ENCODE measurements at regions not wholly inside any gene's neighbourhood (a gene's known extent, or its start where the extent isn't known, plus 50 kb on each side); places are given as distances from the start of the nearest gene placed in this dataset.

DNA sequence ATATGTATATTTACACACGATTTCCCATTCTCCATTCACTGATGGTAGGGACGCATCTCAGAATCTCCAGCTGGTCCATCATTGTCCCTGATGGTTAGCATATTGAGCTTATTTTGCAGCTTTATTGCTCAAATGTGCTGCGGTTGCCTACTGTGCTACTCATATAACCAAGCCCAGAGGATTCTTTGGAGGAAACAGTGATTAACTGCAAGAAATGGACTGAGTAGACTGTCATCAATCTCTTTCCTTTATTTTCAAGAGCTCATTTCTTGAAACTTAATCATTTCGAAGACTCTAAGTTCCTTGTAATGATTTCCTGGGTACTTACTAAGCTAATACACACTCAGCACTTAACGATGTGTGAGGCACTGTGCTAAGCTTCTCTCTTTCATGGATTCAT is 119.0 kb downstream of the MAT2B start:
- TF ChIP-seq, protein P1, sequence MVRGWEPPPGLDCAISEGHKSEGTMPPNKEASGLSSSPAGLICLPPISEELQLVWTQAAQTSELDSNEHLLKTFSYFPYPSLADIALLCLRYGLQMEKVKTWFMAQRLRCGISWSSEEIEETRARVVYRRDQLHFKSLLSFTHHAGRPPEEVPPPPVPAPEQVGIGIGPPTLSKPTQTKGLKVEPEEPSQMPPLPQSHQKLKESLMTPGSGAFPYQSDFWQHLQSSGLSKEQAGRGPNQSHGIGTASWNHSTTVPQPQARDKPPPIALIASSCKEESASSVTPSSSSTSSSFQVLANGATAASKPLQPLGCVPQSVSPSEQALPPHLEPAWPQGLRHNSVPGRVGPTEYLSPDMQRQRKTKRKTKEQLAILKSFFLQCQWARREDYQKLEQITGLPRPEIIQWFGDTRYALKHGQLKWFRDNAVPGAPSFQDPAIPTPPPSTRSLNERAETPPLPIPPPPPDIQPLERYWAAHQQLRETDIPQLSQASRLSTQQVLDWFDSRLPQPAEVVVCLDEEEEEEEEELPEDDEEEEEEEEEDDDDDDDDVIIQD (CRISPR knock-in tag; IDR thresholded peaks at IDR 0.05; ENCODE audit: low read depth): no peak
- TF ChIP-seq ZNF432 (CRISPR knock-in tag; IDR thresholded peaks at IDR 0.05; ENCODE audit: borderline replicate concordance) (no peak), STAG1 (CRISPR knock-in tag; IDR thresholded peaks at IDR 0.05) (no peak), ZNF792 (CRISPR knock-in tag; IDR thresholded peaks at IDR 0.05) (no peak), DNMT1 (CRISPR knock-in tag; IDR thresholded peaks at IDR 0.05) (no peak), ZNF83 (CRISPR knock-in tag; IDR thresholded peaks at IDR 0.05; ENCODE audit: borderline replicate concordance) (no peak), ISX (CRISPR knock-in tag; conservative IDR thresholded peaks at IDR 0.05) (no peak), NCOA2 (CRISPR knock-in tag; IDR thresholded peaks at IDR 0.05) (no peak), ZNF3 (CRISPR knock-in tag; IDR thresholded peaks at IDR 0.05) (no peak), FOSL1 (CRISPR knock-in tag; IDR thresholded peaks at IDR 0.05; ENCODE audit: borderline replicate concordance) (no peak), HMGA1 (CRISPR knock-in tag; conservative IDR thresholded peaks at IDR 0.05) (no peak), ZNF672 (CRISPR knock-in tag; IDR thresholded peaks at IDR 0.05) (no peak), ZNF674 (CRISPR knock-in tag; IDR thresholded peaks at IDR 0.05; ENCODE audit: low read depth) (no peak)
- TF ChIP-seq, protein P2, sequence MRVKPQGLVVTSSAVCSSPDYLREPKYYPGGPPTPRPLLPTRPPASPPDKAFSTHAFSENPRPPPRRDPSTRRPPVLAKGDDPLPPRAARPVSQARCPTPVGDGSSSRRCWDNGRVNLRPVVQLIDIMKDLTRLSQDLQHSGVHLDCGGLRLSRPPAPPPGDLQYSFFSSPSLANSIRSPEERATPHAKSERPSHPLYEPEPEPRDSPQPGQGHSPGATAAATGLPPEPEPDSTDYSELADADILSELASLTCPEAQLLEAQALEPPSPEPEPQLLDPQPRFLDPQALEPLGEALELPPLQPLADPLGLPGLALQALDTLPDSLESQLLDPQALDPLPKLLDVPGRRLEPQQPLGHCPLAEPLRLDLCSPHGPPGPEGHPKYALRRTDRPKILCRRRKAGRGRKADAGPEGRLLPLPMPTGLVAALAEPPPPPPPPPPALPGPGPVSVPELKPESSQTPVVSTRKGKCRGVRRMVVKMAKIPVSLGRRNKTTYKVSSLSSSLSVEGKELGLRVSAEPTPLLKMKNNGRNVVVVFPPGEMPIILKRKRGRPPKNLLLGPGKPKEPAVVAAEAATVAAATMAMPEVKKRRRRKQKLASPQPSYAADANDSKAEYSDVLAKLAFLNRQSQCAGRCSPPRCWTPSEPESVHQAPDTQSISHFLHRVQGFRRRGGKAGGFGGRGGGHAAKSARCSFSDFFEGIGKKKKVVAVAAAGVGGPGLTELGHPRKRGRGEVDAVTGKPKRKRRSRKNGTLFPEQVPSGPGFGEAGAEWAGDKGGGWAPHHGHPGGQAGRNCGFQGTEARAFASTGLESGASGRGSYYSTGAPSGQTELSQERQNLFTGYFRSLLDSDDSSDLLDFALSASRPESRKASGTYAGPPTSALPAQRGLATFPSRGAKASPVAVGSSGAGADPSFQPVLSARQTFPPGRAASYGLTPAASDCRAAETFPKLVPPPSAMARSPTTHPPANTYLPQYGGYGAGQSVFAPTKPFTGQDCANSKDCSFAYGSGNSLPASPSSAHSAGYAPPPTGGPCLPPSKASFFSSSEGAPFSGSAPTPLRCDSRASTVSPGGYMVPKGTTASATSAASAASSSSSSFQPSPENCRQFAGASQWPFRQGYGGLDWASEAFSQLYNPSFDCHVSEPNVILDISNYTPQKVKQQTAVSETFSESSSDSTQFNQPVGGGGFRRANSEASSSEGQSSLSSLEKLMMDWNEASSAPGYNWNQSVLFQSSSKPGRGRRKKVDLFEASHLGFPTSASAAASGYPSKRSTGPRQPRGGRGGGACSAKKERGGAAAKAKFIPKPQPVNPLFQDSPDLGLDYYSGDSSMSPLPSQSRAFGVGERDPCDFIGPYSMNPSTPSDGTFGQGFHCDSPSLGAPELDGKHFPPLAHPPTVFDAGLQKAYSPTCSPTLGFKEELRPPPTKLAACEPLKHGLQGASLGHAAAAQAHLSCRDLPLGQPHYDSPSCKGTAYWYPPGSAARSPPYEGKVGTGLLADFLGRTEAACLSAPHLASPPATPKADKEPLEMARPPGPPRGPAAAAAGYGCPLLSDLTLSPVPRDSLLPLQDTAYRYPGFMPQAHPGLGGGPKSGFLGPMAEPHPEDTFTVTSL (CRISPR knock-in tag; IDR thresholded peaks at IDR 0.05; ENCODE audit: borderline replicate concordance): no peak
- TF ChIP-seq, protein P3, sequence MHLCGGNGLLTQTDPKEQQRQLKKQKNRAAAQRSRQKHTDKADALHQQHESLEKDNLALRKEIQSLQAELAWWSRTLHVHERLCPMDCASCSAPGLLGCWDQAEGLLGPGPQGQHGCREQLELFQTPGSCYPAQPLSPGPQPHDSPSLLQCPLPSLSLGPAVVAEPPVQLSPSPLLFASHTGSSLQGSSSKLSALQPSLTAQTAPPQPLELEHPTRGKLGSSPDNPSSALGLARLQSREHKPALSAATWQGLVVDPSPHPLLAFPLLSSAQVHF (CRISPR knock-in tag; IDR thresholded peaks at IDR 0.05): no peak
- TF ChIP-seq, protein P4, sequence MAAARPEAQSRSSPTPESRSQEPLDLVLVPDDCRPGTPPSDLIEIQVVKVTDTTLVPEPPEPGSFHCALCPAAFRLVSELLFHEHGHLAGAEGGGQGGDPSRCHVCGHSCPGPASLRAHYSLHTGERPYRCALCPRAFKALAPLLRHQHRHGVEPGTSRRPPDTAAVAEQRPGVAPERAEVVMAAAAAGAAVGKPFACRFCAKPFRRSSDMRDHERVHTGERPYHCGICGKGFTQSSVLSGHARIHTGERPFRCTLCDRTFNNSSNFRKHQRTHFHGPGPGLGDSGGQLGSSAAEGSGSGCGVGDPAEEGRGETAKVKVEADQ (CRISPR knock-in tag; IDR thresholded peaks at IDR 0.05; ENCODE audit: borderline replicate concordance): no peak
- TF ChIP-seq, protein P5, sequence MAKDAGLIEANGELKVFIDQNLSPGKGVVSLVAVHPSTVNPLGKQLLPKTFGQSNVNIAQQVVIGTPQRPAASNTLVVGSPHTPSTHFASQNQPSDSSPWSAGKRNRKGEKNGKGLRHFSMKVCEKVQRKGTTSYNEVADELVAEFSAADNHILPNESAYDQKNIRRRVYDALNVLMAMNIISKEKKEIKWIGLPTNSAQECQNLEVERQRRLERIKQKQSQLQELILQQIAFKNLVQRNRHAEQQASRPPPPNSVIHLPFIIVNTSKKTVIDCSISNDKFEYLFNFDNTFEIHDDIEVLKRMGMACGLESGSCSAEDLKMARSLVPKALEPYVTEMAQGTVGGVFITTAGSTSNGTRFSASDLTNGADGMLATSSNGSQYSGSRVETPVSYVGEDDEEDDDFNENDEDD (CRISPR knock-in tag; IDR thresholded peaks at IDR 0.05; ENCODE audit: borderline replicate concordance): no peak
- Histone ChIP-seq H3K4me1 (ENCODE audit: insufficient read depth, low read length) (no peaks in the 10 kb centered on the region), H3K4me3 (replicated peaks in 1 of 3; ENCODE audit: insufficient read depth in 1 of 3, low read depth in 2 of 3, low read length in 3 of 3) (no peak overlapping the region), H3K27me3 (ENCODE audit: control insufficient read depth in 1 of 2, insufficient read depth in 2 of 2, low read length in 2 of 2) (no peaks in the 10 kb centered on the region), H3K36me3 (replicated peaks in 1 of 2; ENCODE audit: control insufficient read depth in 1 of 2, insufficient read depth in 2 of 2, low read length in 2 of 2) (no peaks in the 10 kb centered on the region), H4K20me1 (ENCODE audit: insufficient read depth, low read length) (no peaks in the 10 kb centered on the region), H3K4me2 (ENCODE audit: low read depth, low read length) (no peak overlapping the region), H3K79me2 (ENCODE audit: insufficient read depth, low read length) (no peaks in the 10 kb centered on the region), H3K9ac (ENCODE audit: insufficient read depth, low read depth, low read length) (no peak overlapping the region), H2AFZ (ENCODE audit: low read length) (no peak overlapping the region), H3K9me3 (ENCODE audit: low read length) (no peaks in the 10 kb centered on the region), H3K27ac (ENCODE audit: extremely low read length, insufficient read depth, low read length) (no peak overlapping the region)
- DNase-seq (ENCODE audit: low spot score): no peak
- no peak for FAIRE-seq
- BruUV-seq (replicated peaks): no TSS peak
- CTCF ChIA-PET (ENCODE audit: low intra/inter-chr PET ratio, low total read pairs): no interaction called here
- ATAC-seq: no peak
- POLR2A ChIA-PET: no interaction called here
- in situ Hi-C loops (cut with HindIII; ENCODE audit: extremely low pct_ligation_motif_present, low pct_unique_long_range_greater_than_20kb) (no loop called here), intact Hi-C loops (cut with micrococcal nuclease; ENCODE audit: unreplicated experiment) (no loop called here)
- 6% methylated on average over 5 of the region's 5 CpGs for WGBS (ENCODE audit: low lambda C conversion rate)
